ENCODE measurements at regions not wholly inside any gene's neighbourhood (a gene's known extent, or its start where the extent isn't known, plus 50 kb on each side); places are given as distances from the start of the nearest gene placed in this dataset.

GRCh38 chr1:163504331-163504978 is 182.7 kb downstream of the NUF2 start:
- H3K4me3 ChIP-seq (ENCODE audit: low read length) = no peak overlapping the region
- H3K4me3 Mint-ChIP-seq = no peak overlapping the region
- H3K9me3 Mint-ChIP-seq = peaks cover 0 to 7% (median 2%) of the 10 kb centered on the region in 5 donors
- no peak overlapping the region for H3K27ac ChIP-seq (ENCODE audit: low read depth, low read length)
- no peaks in the 10 kb centered on the region for H3K4me1 ChIP-seq (ENCODE audit: insufficient read depth, low read length)
- H3K27ac Mint-ChIP-seq = no peak overlapping the region
- ChIA-PET POLR2A (no interaction called here), CTCF (no interaction called here)
- H3K36me3 ChIP-seq (ENCODE audit: insufficient read depth, low read length) = no peaks in the 10 kb centered on the region
- H3K9me3 ChIP-seq (ENCODE audit: low read length) = no peaks in the 10 kb centered on the region
- no peak for DNase-seq
- H3K36me3 Mint-ChIP-seq = no peaks in the 10 kb centered on the region
- no peaks in the 10 kb centered on the region for H3K27me3 Mint-ChIP-seq
- no peaks in the 10 kb centered on the region for H3K27me3 ChIP-seq (ENCODE audit: insufficient read depth, low read length, poor library complexity, severe bottlenecking)
- H3K4me1 Mint-ChIP-seq = no peaks in the 10 kb centered on the region

- H3K36me3 ChIP-seq (ENCODE audit: insufficient read depth, low read length) = no peaks in the 10 kb centered on the region
- H3K27me3 Mint-ChIP-seq = no peaks in the 10 kb centered on the region
- no peaks in the 10 kb centered on the region for H3K4me1 ChIP-seq (ENCODE audit: insufficient read depth, low read length)
- no peaks in the 10 kb centered on the region for H3K27me3 ChIP-seq (ENCODE audit: insufficient read depth, low read length, poor library complexity, severe bottlenecking)
- H3K27ac Mint-ChIP-seq = no peak overlapping the region
- CTCF ChIA-PET = no interaction called here
- no peaks in the 10 kb centered on the region for H3K9me3 ChIP-seq (ENCODE audit: low read length)
- no peaks in the 10 kb centered on the region for H3K4me1 Mint-ChIP-seq
- DNase-seq = no peak
- H3K27ac ChIP-seq (ENCODE audit: low read depth, low read length) = no peak overlapping the region
- peaks cover 0 to 4% (median 1%) of the 10 kb centered on the region in 5 donors for H3K9me3 Mint-ChIP-seq
- no peak overlapping the region for H3K4me3 Mint-ChIP-seq
- POLR2A ChIA-PET = no interaction called here
- H3K36me3 Mint-ChIP-seq = no peaks in the 10 kb centered on the region
- no peak overlapping the region for H3K4me3 ChIP-seq (ENCODE audit: low read length)
Observed at GRCh38 chr1:163509114-163509513, 187.4 kb downstream of the NUF2 start.

GRCh38 chr1:163512349-163512989 is 190.7 kb downstream of the NUF2 start:
- Mint-ChIP-seq H3K27ac (no peak overlapping the region), H3K27me3 (no peaks in the 10 kb centered on the region), H3K36me3 (no peaks in the 10 kb centered on the region), H3K9me3 (peaks cover 4 to 15% (median 7%) of the 10 kb centered on the region in 5 donors), H3K4me1 (no peaks in the 10 kb centered on the region), H3K4me3 (no peak overlapping the region)
- POLR2A ChIA-PET = no interaction called here
- Histone ChIP-seq H3K9me3 (ENCODE audit: low read length) (no peaks in the 10 kb centered on the region), H3K4me1 (ENCODE audit: insufficient read depth, low read length) (no peaks in the 10 kb centered on the region), H3K4me3 (ENCODE audit: low read length) (no peak overlapping the region), H3K27me3 (ENCODE audit: insufficient read depth, low read length, poor library complexity, severe bottlenecking) (no peaks in the 10 kb centered on the region), H3K36me3 (ENCODE audit: insufficient read depth, low read length) (no peaks in the 10 kb centered on the region), H3K27ac (ENCODE audit: low read depth, low read length) (no peak overlapping the region)
- DNase-seq = no peak
- CTCF ChIA-PET = no interaction called here

- no peaks in the 10 kb centered on the region for H3K36me3 Mint-ChIP-seq
- POLR2A ChIA-PET = no interaction called here
Observed at GRCh38 chr1:163523375-163524029, 201.7 kb downstream of the NUF2 start.

GRCh38 chr1:163528710-163529348 is 207.1 kb downstream of the NUF2 start:
- Mint-ChIP-seq H3K9me3 (peaks cover 0 to 2% (median 0%) of the 10 kb centered on the region in 5 donors), H3K4me3 (no peak overlapping the region), H3K4me1 (no peaks in the 10 kb centered on the region), H3K36me3 (no peaks in the 10 kb centered on the region), H3K27ac (no peak overlapping the region), H3K27me3 (peaks cover 0 to 1% of the 10 kb centered on the region in 2 donors)
- Histone ChIP-seq H3K27ac (ENCODE audit: low read depth, low read length) (no peak overlapping the region), H3K36me3 (ENCODE audit: insufficient read depth, low read length) (no peaks in the 10 kb centered on the region), H3K4me1 (ENCODE audit: insufficient read depth, low read length) (no peaks in the 10 kb centered on the region), H3K27me3 (ENCODE audit: insufficient read depth, low read length, poor library complexity, severe bottlenecking) (no peaks in the 10 kb centered on the region), H3K9me3 (ENCODE audit: low read length) (no peaks in the 10 kb centered on the region), H3K4me3 (ENCODE audit: low read length) (no peak overlapping the region)
- ChIA-PET POLR2A (no interaction called here), CTCF (no interaction called here)
- DNase-seq = no peak

More at GRCh38 chr1:163523375-163524029, 201.7 kb downstream of the NUF2 start:
- Mint-ChIP-seq H3K27me3 (no peaks in the 10 kb centered on the region), H3K9me3 (peaks cover 0 to 8% (median 2%) of the 10 kb centered on the region in 5 donors), H3K4me1 (no peaks in the 10 kb centered on the region), H3K4me3 (no peak overlapping the region), H3K27ac (no peak overlapping the region)
- CTCF ChIA-PET = no interaction called here
- Histone ChIP-seq H3K27ac (ENCODE audit: low read depth, low read length) (no peak overlapping the region), H3K9me3 (ENCODE audit: low read length) (no peaks in the 10 kb centered on the region), H3K27me3 (ENCODE audit: insufficient read depth, low read length, poor library complexity, severe bottlenecking) (no peaks in the 10 kb centered on the region), H3K4me1 (ENCODE audit: insufficient read depth, low read length) (no peaks in the 10 kb centered on the region), H3K4me3 (ENCODE audit: low read length) (no peak overlapping the region), H3K36me3 (ENCODE audit: insufficient read depth, low read length) (no peaks in the 10 kb centered on the region)
- no peak for DNase-seq

GRCh38 chr1:163531345-163531744 is 209.6 kb downstream of the NUF2 start:
- DNase-seq = no peak
- Histone ChIP-seq H3K27me3 (ENCODE audit: insufficient read depth, low read length, poor library complexity, severe bottlenecking) (no peaks in the 10 kb centered on the region), H3K4me3 (ENCODE audit: low read length) (no peak overlapping the region), H3K27ac (ENCODE audit: low read depth, low read length) (no peak overlapping the region), H3K9me3 (ENCODE audit: low read length) (no peaks in the 10 kb centered on the region), H3K36me3 (ENCODE audit: insufficient read depth, low read length) (no peaks in the 10 kb centered on the region), H3K4me1 (ENCODE audit: insufficient read depth, low read length) (no peaks in the 10 kb centered on the region)
- no peaks in the 10 kb centered on the region for H3K4me1 Mint-ChIP-seq
- H3K4me3 Mint-ChIP-seq = no peak overlapping the region
- ChIA-PET POLR2A (no interaction called here), CTCF (no interaction called here)
- no peaks in the 10 kb centered on the region for H3K36me3 Mint-ChIP-seq
- H3K9me3 Mint-ChIP-seq = peaks cover 0 to 4% (median 0%) of the 10 kb centered on the region in 5 donors
- H3K27ac Mint-ChIP-seq = no peak overlapping the region
- peaks cover 0 to 3% of the 10 kb centered on the region in 2 donors for H3K27me3 Mint-ChIP-seq

GRCh38 chr1:163535401-163535800 is 213.6 kb downstream of the NUF2 start:
- H3K4me1 ChIP-seq (ENCODE audit: insufficient read depth, low read length) = no peaks in the 10 kb centered on the region
- H3K27ac Mint-ChIP-seq = no peak overlapping the region
- POLR2A ChIA-PET = no interaction called here
- peaks cover 0 to 4% (median 0%) of the 10 kb centered on the region in 5 donors for H3K9me3 Mint-ChIP-seq
- H3K36me3 Mint-ChIP-seq = no peaks in the 10 kb centered on the region
- no peaks in the 10 kb centered on the region for H3K9me3 ChIP-seq (ENCODE audit: low read length)
- no peak overlapping the region for H3K4me3 Mint-ChIP-seq
- no peak overlapping the region for H3K27ac ChIP-seq (ENCODE audit: low read depth, low read length)
- CTCF ChIA-PET = no interaction called here
- no peaks in the 10 kb centered on the region for H3K27me3 ChIP-seq (ENCODE audit: insufficient read depth, low read length, poor library complexity, severe bottlenecking)
- H3K4me3 ChIP-seq (ENCODE audit: low read length) = no peak overlapping the region
- H3K4me1 Mint-ChIP-seq = no peaks in the 10 kb centered on the region
- DNase-seq = no peak
- H3K36me3 ChIP-seq (ENCODE audit: insufficient read depth, low read length) = no peaks in the 10 kb centered on the region
- peaks cover 0 to 3% of the 10 kb centered on the region in 2 donors for H3K27me3 Mint-ChIP-seq

GRCh38 chr1:163535807-163536206 is 214.1 kb downstream of the NUF2 start:
- CTCF ChIA-PET = no interaction called here

More at GRCh38 chr1:163535807-163536206, 214.1 kb downstream of the NUF2 start:
- no peaks in the 10 kb centered on the region for H3K4me1 ChIP-seq (ENCODE audit: insufficient read depth, low read length)
- Mint-ChIP-seq H3K4me3 (no peak overlapping the region), H3K27me3 (peaks cover 0 to 3% of the 10 kb centered on the region in 2 donors), H3K4me1 (no peaks in the 10 kb centered on the region), H3K36me3 (no peaks in the 10 kb centered on the region), H3K27ac (no peak overlapping the region), H3K9me3 (peaks cover 0 to 4% (median 0%) of the 10 kb centered on the region in 5 donors)
- H3K9me3 ChIP-seq (ENCODE audit: low read length) = no peaks in the 10 kb centered on the region
- H3K27ac ChIP-seq (ENCODE audit: low read depth, low read length) = no peak overlapping the region
- DNase-seq = no peak
- H3K36me3 ChIP-seq (ENCODE audit: insufficient read depth, low read length) = no peaks in the 10 kb centered on the region
- POLR2A ChIA-PET = no interaction called here
- H3K4me3 ChIP-seq (ENCODE audit: low read length) = no peak overlapping the region
- no peaks in the 10 kb centered on the region for H3K27me3 ChIP-seq (ENCODE audit: insufficient read depth, low read length, poor library complexity, severe bottlenecking)

All from CD8-positive, alpha-beta memory T cell (primary cell).